Keratinocyte (primary cell): ENCODE measurements at regions not wholly inside any gene's neighbourhood (a gene's known extent, or its start where the extent isn't known, plus 50 kb on each side); places are given as distances from the start of the nearest gene placed in this dataset.

Source experiments
- DNase-seq: peaks from one replicate; pipeline ENCODE4 v3.0.0-alpha.2; 2011; ENCODE audit warnings: low read depth, missing footprints, low spot score
- FAIRE-seq: peaks from 2 replicates; lab custom pipeline; 2011; peaks lifted over from hg19 to GRCh38; lab: Jason Lieb, UNC
- H2AFZ ChIP-seq: 2 replicates; pipeline ENCODE4 v1.6.0; 2012; ENCODE audit warnings: low read length, control low read depth, inconsistent platforms; ENCODE audit not compliant: control insufficient read depth
- H3K27ac ChIP-seq: 2 replicates; pipeline ENCODE4 v1.5.1; 2011; ENCODE audit warnings: low read length; ENCODE audit not compliant: control insufficient read depth, insufficient read depth
- H3K27me3 ChIP-seq: 3 replicates; pipeline ENCODE4 v1.6.0; 2011; ENCODE audit warnings: low read length; ENCODE audit not compliant: control insufficient read depth, insufficient read depth; ENCODE audit errors: extremely low read depth
- H3K36me3 ChIP-seq, 2 experiments: 2 replicates in 1 of 2; 3 replicates in 1 of 2; pipeline ENCODE4 v1.5.1; 2011; ENCODE audit warnings: low read length in 2 of 2, mild to moderate bottlenecking in 1 of 2; ENCODE audit not compliant: control insufficient read depth in 2 of 2, insufficient read depth in 2 of 2; ENCODE audit errors: extremely low read depth in 1 of 2
- H3K4me1 ChIP-seq: 3 replicates; pipeline ENCODE4 v1.5.1; 2011; ENCODE audit warnings: low read length; ENCODE audit not compliant: control insufficient read depth, insufficient read depth; ENCODE audit errors: extremely low read depth
- H3K4me2 ChIP-seq: 3 replicates; pipeline ENCODE4 v1.6.0; 2011; ENCODE audit warnings: low read depth, low read length; ENCODE audit not compliant: control insufficient read depth, insufficient read depth; ENCODE audit errors: extremely low read depth
- H3K4me3 ChIP-seq, 3 experiments: fragments of 200-600 bp in 1 of 3; sonication (generic) in 1 of 3; 2 replicates in 2 of 3; 3 replicates in 1 of 3; pipeline ENCODE4 v1.5.1; 2011 to 2016; ENCODE audit warnings: low read length in 3 of 3, mild to moderate bottlenecking in 3 of 3, control low read depth in 2 of 3, inconsistent platforms in 1 of 3, low read depth in 1 of 3, mixed read lengths in 1 of 3, mixed run types in 1 of 3, moderate library complexity in 1 of 3; ENCODE audit not compliant: control insufficient read depth in 2 of 3, insufficient read depth in 2 of 3; ENCODE audit errors: extremely low read depth in 1 of 3
- H3K79me2 ChIP-seq: 2 replicates; pipeline ENCODE4 v1.6.0; 2012; ENCODE audit warnings: low read length; ENCODE audit not compliant: control insufficient read depth, insufficient read depth
- H3K9ac ChIP-seq: 3 replicates; pipeline ENCODE4 v1.6.0; 2011; ENCODE audit warnings: low read length; ENCODE audit not compliant: control insufficient read depth, insufficient read depth; ENCODE audit errors: extremely low read depth
- H3K9me1 ChIP-seq: 3 replicates; pipeline ENCODE4 v1.6.0; 2011; ENCODE audit warnings: low read length; ENCODE audit not compliant: control insufficient read depth, insufficient read depth; ENCODE audit errors: extremely low read depth
- H3K9me3 ChIP-seq: 2 replicates; pipeline ENCODE4 v1.5.1; 2012; ENCODE audit warnings: low read depth, low read length; ENCODE audit not compliant: control insufficient read depth
- H4K20me1 ChIP-seq: 3 replicates; pipeline ENCODE4 v1.6.0; 2011; ENCODE audit warnings: low read length; ENCODE audit not compliant: control insufficient read depth, insufficient read depth; ENCODE audit errors: extremely low read depth
- CTCF ChIP-seq, 3 experiments: IDR thresholded peaks in 1 of 3; conservative IDR thresholded peaks in 1 of 3; optimal IDR thresholded peaks in 1 of 3; 2 replicates in 2 of 3; 3 replicates in 1 of 3; pipeline versions ENCODE3 to v1.5.1; 2011; ENCODE audit warnings: low read length in 3 of 3, mild to moderate bottlenecking in 3 of 3, moderate library complexity in 2 of 3, control low read depth in 1 of 3, inconsistent platforms in 1 of 3; ENCODE audit not compliant: insufficient read depth in 2 of 3; ENCODE audit errors: extremely low read depth in 1 of 3
- EZH2 ChIP-seq: IDR thresholded peaks from one replicate; pipeline ENCODE4 v1.6.1; 2012; ENCODE audit warnings: inconsistent platforms, mild to moderate bottlenecking, low read length, moderate library complexity
- dilution Hi-C: fragments of 300-500 bp; cut with MboI; formaldehyde crosslinking; loops from one replicate; pipeline ENCODE4 v1.7.0; 2020; ENCODE audit warnings: low sequenced_read_pairs; ENCODE audit not compliant: extremely low pct_ligation_motif_present

DNA sequence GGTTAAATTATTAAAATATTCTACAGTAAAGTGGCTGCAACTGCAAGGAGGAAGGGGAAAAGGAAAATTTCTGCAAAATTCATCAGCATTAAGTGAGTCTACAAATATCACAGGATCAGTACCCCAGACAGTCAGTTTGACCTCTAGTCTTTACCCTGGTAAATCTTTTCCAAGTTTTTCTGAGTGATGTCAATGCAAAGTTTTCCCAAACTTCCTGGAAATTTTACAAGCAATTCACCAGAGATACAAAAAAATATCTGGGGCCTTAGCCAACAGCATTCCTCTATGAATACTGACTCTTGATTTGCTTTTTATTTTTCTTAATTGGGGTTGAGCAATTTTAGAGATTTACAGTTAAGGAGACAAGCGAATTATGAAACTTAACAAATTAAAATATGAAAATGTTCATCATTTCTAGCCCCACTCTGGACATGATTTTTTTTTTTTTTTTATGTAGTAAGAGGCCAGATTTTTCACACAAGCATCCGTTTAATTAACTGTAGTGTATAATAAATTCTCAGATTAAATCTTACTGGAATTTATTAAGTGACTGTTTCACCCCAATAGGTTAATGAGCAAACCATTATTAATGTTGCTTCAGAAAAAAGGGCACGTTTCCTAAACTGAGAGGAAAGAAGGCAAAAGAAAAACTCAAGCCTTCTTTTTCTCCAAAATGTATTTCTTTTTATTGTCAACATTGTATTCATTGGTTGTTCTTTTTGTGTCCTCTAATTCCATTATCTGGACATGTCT lies 539.5 kb upstream of the FZD8 start:
- H3K36me3 ChIP-seq, result no peaks in the 10 kb centered on the region
- TF ChIP-seq EZH2, result no peak
- no peak for TF ChIP-seq CTCF (optimal IDR thresholded peaks at IDR 0.05 in 1 of 3, IDR thresholded peaks at IDR 0.05 in 1 of 3, conservative IDR thresholded peaks at IDR 0.05 in 1 of 3; ENCODE audit: extremely low read depth in 1 of 3, insufficient read depth in 2 of 3, low read length in 3 of 3)
- DNase-seq (no peak), FAIRE-seq (no peak)
- H3K9me3 ChIP-seq, result no peaks in the 10 kb centered on the region
- no peaks in the 10 kb centered on the region for H3K4me1 ChIP-seq
- H2AFZ ChIP-seq, result no peak overlapping the region
- no peaks in the 10 kb centered on the region for H3K79me2 ChIP-seq
- dilution Hi-C loops, result no loop called here
- H3K27me3 ChIP-seq, result no peaks in the 10 kb centered on the region
- H3K4me2 ChIP-seq, result no peak overlapping the region
- H3K27ac ChIP-seq, result no peak overlapping the region
- no peaks in the 10 kb centered on the region for H3K9me1 ChIP-seq
- H4K20me1 ChIP-seq, result no peaks in the 10 kb centered on the region
- H3K4me3 ChIP-seq, result no peak overlapping the region
- no peak overlapping the region for H3K9ac ChIP-seq

DNA sequence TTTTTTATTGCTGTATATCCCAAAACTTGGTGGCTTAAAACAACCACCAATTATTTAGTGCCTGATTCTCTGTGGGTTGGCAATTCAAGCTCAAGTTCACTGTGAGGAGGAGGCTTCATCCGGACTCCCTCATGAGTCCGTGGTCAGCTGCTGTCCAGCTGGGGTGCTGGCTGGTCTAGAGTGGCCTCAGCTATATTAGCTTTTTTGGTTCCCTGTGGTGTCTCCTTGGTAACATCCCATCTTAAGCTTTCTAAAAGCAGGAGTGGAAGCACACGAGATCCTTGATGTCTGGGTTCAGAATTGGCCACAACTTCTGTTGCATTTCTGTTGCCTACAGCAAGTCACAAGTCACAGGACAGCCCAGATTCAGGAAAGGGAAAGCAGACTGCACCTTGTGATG lies 536.5 kb upstream of the FZD8 start:
- DNase-seq, result no peak
- dilution Hi-C loops, result no loop called here
- Histone ChIP-seq H3K9ac (no peak overlapping the region), H3K4me1 (no peaks in the 10 kb centered on the region), H2AFZ (no peak overlapping the region), H4K20me1 (no peaks in the 10 kb centered on the region), H3K9me1 (no peaks in the 10 kb centered on the region), H3K9me3 (no peaks in the 10 kb centered on the region), H3K27me3 (no peaks in the 10 kb centered on the region), H3K4me3 (no peak overlapping the region), H3K27ac (no peak overlapping the region), H3K79me2 (no peaks in the 10 kb centered on the region), H3K4me2 (no peak overlapping the region), H3K36me3 (no peaks in the 10 kb centered on the region)
- TF ChIP-seq EZH2, result no peak
- no peak for TF ChIP-seq CTCF (optimal IDR thresholded peaks at IDR 0.05 in 1 of 3, IDR thresholded peaks at IDR 0.05 in 1 of 3, conservative IDR thresholded peaks at IDR 0.05 in 1 of 3; ENCODE audit: extremely low read depth in 1 of 3, insufficient read depth in 2 of 3, low read length in 3 of 3)
- no peak for FAIRE-seq
